ENCODE measurements at regions not wholly inside any gene's neighbourhood (a gene's known extent, or its start where the extent isn't known, plus 50 kb on each side); places are given as distances from the start of the nearest gene placed in this dataset.

DNA sequence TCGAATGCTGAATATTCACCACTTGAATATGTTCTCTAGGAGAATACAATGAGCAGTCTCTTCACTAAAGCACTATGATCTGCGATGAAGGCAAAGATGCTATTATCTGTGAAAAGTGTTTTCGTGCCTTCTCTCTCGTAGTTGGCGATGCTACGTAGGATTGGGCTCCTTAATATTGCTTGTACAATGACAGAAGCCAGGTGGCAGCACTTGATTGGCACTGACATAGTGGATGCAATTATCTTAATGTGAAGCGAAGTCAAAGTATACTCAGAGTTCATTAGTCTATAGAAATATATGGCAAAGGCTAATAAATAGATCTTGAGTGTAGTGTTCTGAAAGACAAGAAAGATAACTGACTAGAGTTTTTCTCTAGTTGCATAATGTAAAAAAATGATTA lies 1135.7 kb upstream of the AGA start:
- DNase-seq (ENCODE audit: low read depth): no peak

DNA sequence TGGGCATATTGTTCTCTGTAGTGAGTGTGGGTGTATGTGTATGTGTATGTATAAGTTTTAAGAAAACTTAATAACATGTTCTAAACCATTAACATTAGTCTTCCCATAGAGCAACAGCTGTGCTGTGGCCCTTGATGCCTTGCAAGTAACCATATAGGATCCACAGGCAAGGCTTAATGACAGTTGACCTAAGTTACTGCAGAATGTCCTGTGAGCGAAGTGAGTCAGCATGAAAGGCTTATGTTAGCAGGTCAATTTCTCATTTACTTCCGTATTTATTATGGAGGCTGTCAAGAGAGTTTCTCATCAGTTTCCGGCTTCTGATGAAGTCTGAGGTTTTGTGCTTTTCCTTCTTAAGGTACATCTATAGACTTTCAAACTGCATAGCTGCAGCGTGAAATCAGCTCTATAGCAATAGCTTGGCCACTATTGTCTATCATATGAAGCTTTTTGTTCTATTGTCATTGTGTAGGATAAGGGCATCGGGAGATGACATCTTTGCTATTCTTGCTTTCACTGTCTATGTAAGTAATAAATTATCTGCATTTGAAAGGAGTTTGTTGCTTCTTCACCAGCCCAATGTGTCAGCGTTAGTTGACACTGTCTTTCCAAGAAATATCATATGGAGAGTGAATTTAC lies 1153.4 kb upstream of the AGA start:
- no peak for DNase-seq (ENCODE audit: low read depth)

DNA sequence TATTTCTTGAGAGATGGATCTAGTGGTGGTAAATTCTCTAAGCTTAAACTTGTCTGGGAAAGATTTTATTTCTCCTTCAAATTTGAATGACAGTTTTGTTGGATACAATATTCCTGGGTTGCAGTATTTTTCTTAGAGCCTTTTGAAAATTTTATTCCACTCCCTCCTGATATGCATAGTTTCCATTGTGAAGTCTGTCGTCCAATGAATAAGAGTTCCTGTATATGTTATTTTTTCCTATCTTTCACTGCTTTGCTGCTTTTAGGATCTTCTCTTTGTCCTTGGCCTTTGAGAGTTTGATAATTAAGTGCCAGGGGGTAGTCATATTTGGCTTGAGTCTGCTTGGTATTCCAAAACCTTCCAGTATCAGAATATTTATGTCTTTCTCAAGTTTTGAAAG lies 1156.4 kb upstream of the AGA start:
- DNase-seq (ENCODE audit: low read depth): no peak

DNA sequence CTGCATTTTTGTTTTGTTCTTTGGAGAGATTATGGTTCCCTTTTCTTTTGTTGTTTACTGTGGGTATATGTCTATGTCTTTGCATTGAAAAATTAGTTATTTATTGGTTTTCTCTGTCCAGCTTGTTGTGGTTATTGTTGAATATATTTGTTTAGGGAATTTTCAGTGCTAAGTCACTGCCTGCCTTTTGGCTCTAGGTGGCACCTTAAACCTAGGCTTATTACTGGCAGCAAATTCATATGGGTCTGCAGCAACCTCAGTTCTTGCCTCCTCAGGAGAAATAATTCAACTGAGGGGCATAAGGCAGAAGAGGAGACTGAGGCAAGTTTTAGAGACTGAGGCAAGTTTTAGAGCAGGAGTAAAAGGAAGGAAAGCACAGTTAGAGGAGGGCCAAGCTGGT lies 1157.3 kb upstream of the AGA start:
- DNase-seq (ENCODE audit: low read depth): no peak

DNA sequence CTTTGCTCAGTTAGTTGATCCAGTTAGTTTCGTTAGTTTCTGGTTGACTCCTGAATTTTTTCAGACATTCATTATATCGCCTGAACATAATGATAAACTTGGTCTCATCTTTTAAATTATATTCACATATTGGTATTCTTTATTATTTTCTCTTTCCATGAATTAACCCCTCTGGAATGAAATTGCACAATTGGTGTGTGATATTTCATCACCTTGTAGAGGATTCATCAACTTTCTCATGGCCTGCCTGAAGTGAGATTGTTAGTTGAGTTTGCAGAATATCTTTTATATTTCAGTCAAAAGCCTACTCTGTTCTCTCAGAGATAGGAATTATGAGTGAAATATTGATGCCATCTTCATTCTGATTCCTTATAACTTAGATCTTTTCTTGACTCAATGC lies 1160.6 kb upstream of the AGA start:
- DNase-seq (ENCODE audit: low read depth): no peak

DNA sequence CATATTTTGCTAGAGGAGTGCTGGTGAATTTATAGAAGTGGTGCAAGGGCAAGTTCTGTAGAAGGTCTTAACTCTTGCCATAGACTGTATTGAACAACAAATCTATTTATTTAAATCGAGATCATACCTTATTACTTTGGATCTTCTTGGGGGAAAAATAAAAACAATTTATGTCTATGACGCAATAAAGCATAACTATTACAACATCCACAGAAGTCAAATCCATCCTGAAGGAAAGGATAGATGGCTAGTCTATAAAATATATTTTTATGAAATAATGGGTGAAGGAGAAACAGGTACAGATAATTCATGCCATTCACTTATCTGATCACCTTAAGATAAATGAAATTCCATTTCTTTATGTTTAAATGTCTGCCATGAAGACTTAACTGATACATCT lies 1168.8 kb upstream of the AGA start:
- DNase-seq (ENCODE audit: low read depth): no peak

DNA sequence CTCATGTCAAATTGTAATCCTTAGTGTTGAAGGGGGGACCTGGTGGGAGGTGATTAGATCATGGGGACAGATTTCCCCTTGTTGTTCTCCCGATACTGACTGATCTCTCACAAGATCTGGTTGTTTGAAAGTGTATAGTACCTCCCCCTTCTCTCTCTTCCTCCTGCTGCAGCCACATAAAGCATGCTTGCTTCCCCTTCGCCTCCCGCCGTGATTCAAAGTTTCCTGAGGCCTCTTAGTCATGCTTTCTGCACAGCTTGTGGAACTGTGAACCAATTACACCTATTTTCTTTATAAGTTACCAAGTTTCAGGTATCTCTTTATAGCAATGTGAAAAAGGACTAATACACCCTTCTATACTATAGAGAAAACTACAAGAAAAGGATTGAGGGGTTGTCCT lies 1170.5 kb upstream of the AGA start:
- no peak for DNase-seq (ENCODE audit: low read depth)

DNA sequence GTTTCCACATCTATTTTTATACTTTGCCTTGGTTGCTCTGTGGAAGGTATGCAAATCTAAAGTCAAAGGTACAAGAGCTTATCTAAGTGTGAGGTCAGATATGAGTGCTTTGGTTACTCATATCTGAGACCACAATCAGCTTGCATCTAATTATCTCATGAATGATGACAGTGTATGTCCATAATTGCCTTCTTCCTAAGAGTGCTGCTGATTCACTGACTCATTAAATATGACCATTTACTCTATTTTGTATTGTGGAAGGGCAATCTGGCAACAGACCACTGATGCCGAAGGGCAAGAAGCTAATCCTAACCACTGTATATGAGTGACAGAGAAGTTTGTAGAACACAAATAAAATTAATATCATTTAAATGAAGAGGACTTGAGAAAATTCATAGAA lies 1190.2 kb upstream of the AGA start:
- no peak for DNase-seq (ENCODE audit: low read depth)

DNA sequence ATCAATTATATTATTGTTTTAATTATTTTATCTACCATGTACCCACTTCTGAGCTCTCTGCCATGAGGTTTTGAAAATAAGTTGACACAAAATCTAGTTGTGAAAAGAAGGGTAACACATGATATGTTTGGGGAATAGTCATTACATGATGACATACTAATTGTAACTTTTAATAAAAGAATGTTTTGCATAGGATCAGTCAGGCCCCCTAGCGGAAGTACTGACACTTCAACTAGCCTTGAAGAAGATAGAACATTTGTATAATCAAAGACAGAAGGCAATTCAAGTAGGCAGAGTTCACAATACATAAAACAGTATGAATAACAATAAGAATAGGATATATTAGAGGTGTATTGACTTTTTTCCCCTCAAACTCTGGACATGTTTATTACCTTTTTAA lies 1191.0 kb upstream of the AGA start:
- DNase-seq (ENCODE audit: low read depth): no peak

DNA sequence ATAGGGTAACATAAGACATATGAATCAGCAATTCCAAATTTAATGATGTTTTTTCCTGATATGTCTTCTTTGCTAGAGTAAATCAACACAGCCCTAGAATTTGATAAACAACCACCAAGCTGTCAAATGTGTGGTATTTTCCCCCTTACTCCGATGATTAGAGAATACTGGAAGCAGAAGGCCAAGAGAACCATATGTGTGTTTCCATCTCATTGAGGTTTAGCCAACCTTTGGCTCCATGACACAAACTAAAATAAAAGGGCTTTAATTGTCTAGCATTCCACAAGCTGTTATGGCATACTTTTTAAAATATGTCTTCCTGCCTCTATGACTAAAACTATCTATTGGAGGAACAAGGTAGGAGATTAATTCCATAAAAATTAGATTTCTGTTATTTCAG lies 1222.4 kb upstream of the AGA start:
- DNase-seq (ENCODE audit: low read depth): no peak

DNA sequence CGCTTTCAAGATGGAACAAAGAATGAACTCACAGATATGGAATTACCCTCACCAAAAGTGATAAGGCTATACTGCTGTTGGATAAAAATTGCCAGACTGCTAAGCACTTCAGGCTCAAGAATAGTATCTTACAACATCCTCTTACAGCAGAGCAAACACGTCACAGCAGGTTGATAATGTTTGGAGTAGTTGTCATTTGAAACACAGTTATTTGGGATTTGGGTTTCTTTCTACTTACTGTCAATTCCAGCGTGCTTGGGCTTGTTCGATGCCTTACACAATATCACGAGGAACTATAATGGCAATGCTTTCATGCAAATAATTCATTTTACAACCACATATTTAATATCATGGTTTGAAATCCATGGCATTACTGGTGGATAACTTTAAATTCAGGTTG lies 1223.7 kb upstream of the AGA start:
- DNase-seq (ENCODE audit: low read depth): no peak

DNA sequence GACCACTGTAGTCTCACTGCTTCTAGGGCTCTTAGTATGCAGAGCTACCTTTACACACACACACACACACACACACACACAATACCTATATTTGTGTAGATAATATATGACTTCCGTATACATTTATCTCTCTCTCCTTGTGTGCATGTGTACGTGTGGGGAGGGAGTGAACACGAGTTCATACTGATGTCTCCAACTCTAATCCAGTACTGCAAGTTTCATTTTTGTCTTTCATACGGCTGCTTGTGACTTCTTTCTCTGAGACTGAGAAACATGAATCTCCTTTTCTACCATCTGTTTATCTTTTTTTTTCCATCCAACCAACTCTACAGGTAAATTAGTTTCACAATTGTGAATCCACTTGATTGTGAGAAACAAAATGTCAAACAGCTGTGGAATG lies 1229.5 kb upstream of the AGA start:
- no peak for DNase-seq (ENCODE audit: low read depth)

DNA sequence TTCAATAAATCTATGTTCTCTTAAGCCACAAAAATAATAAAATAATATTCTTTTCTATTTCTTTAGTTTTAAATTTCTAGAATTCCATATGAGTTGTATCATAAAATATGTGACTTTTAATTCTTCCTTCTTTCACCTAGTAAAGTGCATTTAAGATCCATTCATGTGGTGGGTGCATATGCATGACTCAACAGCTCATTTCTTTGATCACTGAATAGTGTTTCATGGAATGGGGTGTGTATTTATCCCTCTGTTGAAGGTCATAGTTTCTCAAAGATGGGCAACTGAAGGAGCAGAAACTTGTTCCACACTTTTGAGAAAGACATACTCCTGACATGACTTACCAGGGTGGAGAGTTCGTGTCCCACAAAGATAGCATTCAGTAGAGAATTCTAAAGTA lies 1230.3 kb upstream of the AGA start:
- DNase-seq (ENCODE audit: low read depth): no peak

DNA sequence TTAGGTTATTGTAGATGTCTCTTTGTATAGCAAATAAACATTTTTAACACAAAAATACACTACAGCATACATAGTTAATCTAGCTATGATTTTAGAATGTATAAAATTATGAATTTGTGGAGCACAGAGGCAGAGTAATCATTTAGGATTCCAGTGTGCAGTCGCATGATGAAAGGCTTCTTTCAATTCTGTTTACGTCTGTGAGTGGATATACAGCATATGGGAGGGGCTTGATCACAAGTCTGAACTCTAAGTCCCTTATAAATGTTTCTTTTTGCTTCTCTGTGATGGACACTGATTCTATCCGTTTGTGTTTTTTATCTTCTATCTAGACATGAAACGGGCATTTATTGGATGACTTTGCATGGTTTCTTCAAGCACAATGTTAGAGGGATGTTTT lies 1239.6 kb upstream of the AGA start:
- DNase-seq (ENCODE audit: low read depth): no peak

DNA sequence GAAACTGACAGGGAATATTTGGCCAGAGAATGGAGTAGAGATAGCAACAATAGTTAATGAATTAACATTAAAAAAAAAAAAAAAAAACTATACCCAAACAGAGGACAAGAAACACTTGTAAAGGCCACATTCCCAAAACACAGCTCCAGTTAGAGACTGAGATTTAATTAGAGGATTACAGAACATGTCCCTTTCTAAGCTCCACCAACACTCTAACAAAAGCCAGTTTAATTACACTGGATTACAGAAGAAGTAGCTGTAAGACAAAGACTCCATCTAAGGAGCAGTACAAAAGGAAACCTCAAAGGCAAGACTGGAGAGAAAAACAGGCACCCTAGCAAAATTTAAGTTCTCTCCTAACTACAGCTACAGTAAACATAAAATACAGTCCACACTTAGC lies 1247.7 kb upstream of the AGA start:
- DNase-seq (ENCODE audit: low read depth): no peak

DNA sequence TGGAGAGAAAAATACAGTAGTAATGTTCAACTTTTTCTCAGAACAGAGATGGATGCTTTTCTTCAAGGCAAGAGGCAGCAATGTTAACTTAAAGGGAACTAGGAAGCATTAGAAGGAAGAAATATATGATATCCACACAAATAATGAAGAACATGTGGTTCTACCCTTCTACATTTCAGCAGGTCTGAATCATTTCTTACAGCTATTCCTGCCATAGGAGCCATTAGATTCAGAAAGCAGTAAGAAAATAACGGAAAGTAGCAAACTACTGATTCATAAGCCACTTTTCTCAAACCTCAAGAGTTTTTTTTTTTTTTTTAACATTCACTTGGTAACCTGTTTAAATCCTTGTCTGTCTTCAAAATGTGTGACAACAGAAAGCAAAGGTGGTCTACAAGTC lies 1251.6 kb upstream of the AGA start:
- DNase-seq (ENCODE audit: low read depth): no peak

DNA sequence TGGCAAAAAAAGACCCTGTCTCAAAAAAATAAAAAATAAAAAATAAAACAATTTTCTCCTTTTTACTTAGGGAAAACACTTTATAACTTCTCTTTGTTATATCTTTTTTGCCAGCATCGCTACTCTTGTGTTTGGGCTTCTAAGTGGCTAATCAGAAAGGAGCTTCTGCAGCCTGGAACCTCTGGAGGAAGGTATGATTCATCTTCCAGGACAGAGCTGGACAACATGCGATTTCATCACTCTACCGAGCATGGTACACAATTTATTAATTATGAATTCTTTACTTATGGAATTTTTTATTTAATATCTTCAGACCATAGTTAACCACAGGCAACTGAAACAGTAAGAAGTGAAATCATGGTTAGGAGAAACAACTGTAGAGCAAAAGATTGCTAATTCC lies 1254.3 kb upstream of the AGA start:
- DNase-seq (ENCODE audit: low read depth): no peak

DNA sequence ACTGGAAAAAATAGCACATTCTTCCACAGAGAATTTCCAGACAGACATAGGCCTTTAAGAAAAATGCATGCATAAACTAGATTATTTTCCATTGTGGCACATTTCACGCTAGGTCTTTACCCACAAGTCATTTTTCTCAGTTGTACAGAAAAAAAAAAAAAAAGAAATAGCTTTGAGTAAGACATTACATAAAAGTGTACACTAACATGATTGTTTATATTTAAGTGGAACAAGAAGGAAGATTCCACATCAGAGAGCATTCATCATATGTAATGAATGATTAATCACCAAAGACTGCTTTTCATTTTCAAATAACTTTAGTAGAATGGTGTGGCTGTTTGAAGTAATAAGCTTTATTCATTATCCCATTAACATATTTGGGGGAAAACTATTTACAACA lies 1270.2 kb upstream of the AGA start:
- no peak for DNase-seq (ENCODE audit: low read depth)

DNA sequence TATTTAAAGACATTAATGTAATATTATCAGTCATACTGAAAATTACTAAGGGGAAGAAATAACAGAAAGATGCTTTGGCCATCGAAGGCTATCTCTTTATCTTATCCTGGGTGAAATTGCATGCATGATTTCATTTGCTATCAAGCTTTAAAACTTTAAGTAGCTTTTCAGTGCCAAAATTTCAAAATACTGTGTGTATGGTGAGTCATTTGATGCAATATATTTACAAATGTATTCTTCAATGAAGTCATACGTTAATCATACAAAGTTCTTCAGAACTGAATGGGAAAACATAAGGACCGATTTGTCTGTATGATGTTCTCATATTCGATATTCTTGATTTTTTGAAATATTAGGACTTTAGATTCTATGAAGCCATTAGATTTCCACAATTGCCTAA lies 1295.8 kb upstream of the AGA start:
- DNase-seq (ENCODE audit: low read depth): no peak

DNA sequence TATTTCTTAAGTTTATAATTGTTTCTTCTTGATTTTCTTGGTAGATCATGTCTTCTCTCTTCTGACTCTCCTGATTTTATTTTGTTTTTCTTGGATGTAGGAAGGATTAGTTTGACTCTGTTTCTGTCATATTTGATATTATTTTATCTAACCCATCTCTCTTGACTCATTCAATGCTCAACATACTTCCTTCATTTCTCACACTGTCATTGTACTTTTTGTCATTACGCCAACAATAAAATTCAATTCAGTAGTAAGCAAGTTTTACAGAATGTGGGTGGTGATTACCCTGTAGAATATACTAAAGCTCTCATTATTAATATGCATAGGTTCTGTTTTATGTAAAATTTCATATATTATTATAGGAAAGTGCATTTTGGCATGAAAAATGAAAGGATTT lies 1303.0 kb upstream of the AGA start:
- no peak for DNase-seq (ENCODE audit: low read depth)

DNA sequence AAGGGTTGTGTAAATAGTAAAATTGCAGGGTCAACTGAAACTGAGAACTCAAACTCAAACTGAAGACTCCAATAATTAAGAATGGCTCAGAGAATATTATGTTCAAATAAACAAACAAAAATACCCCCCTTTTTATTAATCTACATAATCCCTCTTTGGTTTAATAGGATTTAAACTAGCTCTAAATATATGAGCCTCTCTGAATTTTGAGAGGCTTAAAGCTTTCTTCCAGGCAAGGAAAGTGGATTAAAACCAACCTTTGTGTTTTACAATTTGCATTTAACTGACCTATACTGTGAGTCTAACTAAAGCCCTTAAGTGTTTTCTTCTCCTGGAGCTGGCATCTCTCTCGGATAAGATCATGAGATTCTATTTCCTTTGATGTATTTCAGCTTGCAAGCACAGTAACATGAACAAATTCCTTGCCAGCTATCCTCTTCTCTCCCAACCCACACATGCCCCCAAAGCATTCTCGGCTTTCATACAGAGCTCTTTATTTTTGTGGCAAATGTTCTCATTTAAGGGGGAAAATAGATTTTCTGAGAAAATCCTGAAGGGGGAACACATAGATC lies 1310.8 kb upstream of the AGA start:
- no peak for DNase-seq (ENCODE audit: low read depth)

DNA sequence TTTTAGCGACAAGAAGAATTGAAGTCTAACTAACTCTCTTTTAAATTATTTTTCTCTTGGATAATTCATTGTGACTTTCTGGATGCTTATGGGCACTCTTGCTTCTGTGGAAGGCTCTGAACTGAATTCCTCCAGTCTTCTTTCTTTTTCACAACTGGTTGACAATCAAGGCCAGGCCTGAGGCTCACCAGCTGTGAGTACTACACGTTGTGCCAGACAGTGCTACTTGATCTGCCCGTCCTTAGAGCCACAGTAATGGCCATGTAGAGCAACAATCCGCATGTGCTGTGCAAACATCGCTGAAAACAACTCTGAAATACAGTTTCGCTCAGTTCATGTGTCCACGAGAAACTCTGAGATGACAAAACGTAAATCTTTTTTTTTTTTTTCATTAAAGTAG lies 1336.3 kb upstream of the AGA start:
- no peak for DNase-seq (ENCODE audit: low read depth)

DNA sequence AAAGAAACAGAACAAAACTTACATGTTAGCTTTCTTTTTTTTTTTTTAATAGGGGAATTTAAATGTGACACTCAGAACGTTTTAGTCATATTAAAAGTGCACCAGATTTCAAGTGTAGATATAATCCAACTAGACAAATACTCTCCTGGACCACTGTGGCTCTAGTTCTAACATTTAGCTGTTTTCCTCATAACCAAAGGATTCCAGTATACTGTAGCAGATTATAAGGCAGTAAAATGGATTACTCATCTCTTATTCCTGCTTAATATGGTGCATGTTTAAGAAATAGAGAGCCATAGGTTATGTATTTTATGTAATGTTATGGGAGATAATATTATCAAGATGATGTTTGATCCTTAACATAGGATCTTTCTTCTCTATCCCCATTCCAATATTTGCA lies 1339.5 kb upstream of the AGA start:
- no peak for DNase-seq (ENCODE audit: low read depth)

DNA sequence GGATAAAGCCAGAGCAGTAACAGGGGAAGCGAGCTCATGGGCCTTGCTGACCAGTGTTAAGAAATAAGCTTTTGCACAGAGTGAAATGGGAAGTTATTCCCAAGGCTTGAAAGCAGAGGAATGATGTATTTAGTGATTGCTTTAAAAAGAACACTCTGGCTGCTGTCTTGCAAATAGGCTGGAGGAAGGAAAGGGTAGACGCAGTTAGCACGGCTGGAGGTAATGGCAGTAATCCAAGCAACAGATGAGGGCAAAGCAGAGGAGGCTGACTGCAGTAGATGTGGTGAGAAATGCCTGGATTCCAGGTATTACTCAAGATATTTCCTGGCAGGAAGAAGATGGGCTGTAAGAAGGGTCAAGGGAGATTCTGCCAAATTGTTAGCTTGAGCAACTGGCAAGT lies 1342.3 kb upstream of the AGA start:
- no peak for DNase-seq (ENCODE audit: low read depth)

DNA sequence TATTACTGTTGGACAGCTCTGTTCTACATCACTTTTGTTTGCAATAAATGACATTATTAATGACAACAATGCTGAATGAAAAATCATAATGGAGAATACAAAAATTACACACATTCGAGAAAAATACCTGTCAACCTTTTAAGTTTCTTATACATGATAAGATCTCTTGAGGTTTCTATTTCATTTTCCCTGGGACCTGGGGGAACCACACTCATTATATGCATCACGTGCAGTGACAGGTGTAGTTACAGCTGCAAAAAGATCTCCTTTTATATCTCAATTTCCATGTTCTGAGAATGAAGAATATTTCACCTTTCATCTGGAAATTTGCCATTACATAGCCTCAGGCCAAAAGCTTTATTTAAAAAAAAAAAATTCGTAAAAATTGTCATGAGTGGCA lies 1347.0 kb upstream of the AGA start:
- DNase-seq (ENCODE audit: low read depth): no peak

Measured in stromal cell of bone marrow (primary cell).